G401 (cell line): ENCODE measurements at regions not wholly inside any gene's neighbourhood (a gene's known extent, or its start where the extent isn't known, plus 50 kb on each side); places are given as distances from the start of the nearest gene placed in this dataset.

ENCODE experiments used
- DNase-seq: peaks from one replicate; pipeline ENCODE4 v3.0.0-alpha.2; 2015; ENCODE audit warnings: low spot score
- in situ Hi-C: cut with HindIII; loops from 2 replicates; pipeline ENCODE4 v1.10.0; 2016; ENCODE audit warnings: low sequenced_read_pairs, mixed read lengths

- no peak for DNase-seq
- in situ Hi-C loops = no loop called here
Measured at GRCh38 chr1:2941907-2942306, 79.4 kb upstream of the ACTRT2 start.

DNA sequence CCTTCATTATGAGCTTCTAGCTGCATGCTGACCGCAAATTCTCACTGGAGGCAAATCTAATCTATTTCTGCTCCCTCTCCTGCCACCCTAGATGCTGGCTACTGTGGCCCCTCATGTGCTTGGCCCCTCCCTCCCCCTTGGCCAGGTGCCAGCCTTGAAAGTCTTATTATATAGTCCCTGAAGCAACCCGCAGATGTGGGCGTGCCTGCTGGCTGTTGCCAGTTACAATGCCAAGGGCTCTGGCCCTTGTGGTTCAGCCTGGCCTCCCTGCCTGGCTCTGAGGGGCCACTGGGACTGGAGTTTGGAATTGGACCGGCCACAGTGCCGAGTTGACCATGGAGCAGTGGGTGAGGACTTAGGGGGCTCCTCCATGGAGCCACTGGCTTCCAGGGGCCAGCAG lies 78.9 kb upstream of the ACTRT2 start:
- in situ Hi-C loops = no loop called here

GRCh38 chr1:2943686-2944260 lies 77.5 kb upstream of the ACTRT2 start:
- in situ Hi-C loops = no loop called here
- no peak for DNase-seq

More for the DNA sequence above, 78.9 kb upstream of the ACTRT2 start:
- DNase-seq = no peak

DNA sequence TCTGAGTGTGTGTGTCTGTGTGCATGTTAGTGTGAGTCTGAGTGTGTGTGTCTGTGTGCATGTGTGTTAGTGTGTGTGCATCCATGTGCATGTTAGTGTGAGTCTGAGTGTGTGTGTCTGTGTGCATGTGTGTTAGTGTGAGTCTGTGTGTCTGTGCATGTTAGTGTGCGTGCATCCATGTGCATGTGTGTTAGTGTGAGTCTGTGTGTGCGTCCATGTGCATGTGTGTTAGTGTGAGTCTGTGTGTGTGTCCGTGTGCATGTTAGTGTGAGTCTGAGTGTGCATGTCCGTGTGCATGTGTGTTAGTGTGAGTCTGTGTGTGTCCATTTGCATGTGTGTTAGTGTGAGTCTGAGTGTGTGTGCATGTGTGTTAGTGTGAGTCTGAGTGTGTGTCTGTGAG lies 76.6 kb upstream of the ACTRT2 start:
- in situ Hi-C loops = no loop called here

GRCh38 chr1:2945821-2946231 lies 75.4 kb upstream of the ACTRT2 start:
- in situ Hi-C loops = no loop called here
- no peak for DNase-seq

More for the DNA sequence above, 76.6 kb upstream of the ACTRT2 start:
- no peak for DNase-seq

DNA sequence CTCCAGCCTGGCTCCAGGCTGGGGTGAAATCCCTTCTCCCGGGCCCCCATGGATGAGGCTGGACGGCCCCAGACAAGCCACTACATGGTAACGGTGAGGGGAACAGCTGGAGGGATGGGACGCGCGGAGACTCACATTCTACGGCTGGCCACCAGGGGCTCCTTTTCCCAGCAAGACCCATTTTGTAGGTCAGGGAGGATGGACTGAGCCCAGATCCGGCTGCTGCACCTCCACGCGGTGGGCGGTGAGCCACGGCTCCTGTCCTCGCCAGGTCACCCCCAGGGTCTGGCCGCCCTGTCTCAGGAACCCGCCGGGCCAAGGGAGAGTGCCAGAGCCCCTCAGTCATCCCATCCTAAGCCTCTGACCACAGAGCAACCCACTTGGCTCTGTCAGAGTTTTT lies 75.0 kb upstream of the ACTRT2 start:
- in situ Hi-C loops = no loop called here
- no peak for DNase-seq

DNA sequence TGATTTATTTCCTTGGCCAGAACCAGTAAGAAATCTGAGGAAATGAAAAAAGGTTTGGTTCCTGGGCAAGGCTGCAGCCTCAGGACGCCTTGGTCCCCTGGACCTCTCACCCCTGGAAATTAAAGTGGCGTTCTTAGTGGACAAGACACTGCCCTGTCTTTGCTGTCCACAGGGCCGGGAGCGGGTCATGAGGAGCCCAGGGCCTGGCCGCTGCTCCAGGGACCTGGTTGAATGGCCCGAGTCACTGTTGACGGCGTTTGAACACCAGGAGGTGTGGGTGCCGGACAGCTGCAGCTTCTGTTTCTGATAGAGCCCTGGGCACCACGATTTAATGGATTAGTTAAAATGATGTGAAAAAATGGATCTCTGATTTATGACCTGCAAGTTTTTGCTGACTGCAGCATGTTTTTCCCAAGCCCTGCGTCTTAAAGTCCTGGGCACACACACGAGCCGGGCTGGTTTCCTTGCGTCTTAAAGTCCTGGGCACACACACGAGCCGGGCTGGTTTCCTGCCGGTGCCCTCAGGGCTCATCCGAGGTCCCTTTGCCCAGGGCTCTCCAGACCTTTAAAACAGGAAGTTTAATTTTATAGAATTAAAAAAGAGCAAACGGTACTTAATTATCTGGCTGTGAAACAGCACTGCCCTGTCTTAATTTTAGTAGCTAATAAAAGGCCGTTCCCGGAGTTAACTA lies 74.1 kb upstream of the ACTRT2 start:
- DNase-seq = no peak
- in situ Hi-C loops = no loop called here

GRCh38 chr1:2948001-2948750 lies 73.1 kb upstream of the ACTRT2 start:
- no peak for DNase-seq

GRCh38 chr1:2948751-2949680 lies 72.3 kb upstream of the ACTRT2 start:
- in situ Hi-C loops = no loop called here
- no peak for DNase-seq

More at GRCh38 chr1:2948001-2948750, 73.1 kb upstream of the ACTRT2 start:
- in situ Hi-C loops = no loop called here

GRCh38 chr1:2949966-2950925 lies 71.0 kb upstream of the ACTRT2 start:
- DNase-seq = no peak
- in situ Hi-C loops = no loop called here

DNA sequence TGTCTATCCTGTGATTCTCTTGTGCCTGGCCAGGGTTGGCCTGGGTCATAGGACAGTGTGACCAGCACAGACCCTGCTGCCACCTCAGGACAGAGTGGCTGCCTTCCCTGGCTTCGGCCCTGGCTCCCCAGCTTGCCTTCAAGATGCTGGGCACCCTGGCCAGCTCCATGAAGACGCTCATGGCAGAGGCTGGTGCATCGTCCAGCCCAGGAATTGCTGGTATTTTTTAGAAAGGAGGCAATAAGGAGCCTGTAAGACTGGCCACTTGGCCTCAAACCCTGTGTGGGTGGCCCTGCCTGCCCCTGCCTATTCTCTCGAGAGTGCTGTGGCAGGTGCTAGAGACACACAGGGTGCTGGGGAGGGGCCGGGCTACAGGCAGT lies 70.4 kb upstream of the ACTRT2 start:
- in situ Hi-C loops = no loop called here

GRCh38 chr1:2951856-2952255 lies 69.4 kb upstream of the ACTRT2 start:
- DNase-seq = no peak
- in situ Hi-C loops = no loop called here

More for the DNA sequence above, 70.4 kb upstream of the ACTRT2 start:
- DNase-seq = no peak

DNA sequence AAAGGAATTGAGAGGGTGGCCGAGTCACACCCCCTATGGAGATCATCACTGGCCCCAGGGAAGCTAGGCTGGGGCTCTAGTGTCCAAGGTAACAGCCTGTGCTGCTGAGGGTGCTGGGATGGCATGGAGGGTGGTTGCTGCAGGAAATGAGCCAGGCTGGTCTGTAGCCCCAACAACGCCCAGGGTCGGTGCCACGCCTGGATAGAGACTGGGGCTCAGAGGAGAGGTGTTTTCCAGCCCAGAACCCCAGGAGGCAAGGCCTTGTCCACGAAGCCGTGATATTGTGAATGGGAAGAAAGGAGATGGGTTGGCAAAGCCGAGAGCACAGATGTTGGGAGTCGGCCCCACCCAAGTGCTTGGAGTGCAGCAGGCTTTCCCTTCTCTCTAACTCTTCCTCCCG lies 68.9 kb upstream of the ACTRT2 start:
- no peak for DNase-seq
- in situ Hi-C loops = no loop called here

DNA sequence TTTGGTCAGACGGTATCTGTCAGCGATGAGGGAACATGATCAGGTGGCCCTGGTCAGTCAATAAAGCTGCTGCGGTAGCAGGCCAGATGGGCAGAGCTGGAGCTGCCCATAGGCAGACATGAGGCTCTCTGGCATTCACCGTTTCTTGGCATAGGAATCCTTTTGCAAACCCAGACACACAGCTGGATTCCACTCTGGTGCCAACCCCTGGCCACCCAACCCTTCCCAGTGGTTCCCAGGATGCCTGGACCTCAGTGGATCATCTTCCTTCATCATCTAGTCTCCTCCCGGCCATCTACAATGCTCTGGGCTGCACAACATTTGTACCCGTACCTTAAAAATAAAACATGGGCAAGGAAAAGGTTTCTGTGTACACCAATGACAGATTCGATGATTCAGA lies 68.3 kb upstream of the ACTRT2 start:
- DNase-seq = no peak
- in situ Hi-C loops = no loop called here

DNA sequence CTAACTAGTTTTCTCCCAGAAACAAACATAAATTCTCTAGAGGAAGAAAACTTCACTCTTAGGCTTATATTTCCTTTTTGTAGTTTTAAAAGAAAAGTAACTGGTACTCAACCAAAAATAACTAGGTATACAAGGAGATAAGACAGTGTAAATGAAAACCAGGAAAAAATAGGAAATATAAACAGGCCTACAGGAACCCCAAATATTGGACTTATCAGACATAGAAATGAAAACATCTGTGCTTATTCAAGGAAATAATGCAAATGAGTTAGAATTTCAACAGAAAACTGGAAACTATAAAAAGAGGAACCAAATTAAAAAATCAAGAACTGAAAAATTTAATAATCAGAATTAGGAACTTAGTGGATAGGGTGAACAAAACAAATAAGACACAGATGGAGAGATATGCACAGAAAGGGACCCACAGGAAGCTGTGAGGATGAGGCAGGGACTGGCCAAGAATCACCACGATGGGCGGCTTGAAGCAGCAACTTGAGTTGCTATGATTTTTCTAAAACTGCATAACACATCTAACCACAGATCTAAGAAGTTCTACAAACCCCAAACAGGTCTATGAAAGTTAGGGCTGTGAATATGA lies 67.5 kb upstream of the ACTRT2 start:
- DNase-seq = no peak
- in situ Hi-C loops = no loop called here

DNA sequence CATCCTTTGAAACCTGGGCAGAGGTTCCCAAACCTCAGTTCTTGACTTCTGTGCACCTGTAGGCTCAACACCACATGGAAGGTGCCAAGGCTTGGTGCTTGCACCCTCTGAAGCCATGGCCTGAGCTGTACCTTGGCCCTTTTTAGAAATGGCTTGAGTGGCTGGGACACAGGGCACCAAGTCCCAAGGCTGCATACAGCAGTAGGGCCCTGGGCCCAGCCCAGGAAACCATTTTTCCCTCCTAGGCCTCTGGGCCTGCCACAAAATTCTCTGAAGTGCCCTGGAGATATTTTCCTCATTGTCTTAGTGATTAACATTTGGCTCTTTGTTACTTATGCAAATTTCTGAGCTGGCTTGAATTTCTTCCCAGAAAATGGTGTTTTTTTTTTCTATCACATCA lies 65.6 kb upstream of the ACTRT2 start:
- in situ Hi-C loops = no loop called here
- no peak for DNase-seq

- in situ Hi-C loops = no loop called here
- DNase-seq = no peak
Measured at GRCh38 chr1:2956576-2956975, 64.7 kb upstream of the ACTRT2 start.

- in situ Hi-C loops = no loop called here
- DNase-seq = no peak
Measured at GRCh38 chr1:2957329-2957728, 63.9 kb upstream of the ACTRT2 start.
